GM23338 (cell line): ENCODE measurements at regions not wholly inside any gene's neighbourhood (a gene's known extent, or its start where the extent isn't known, plus 50 kb on each side); places are given as distances from the start of the nearest gene placed in this dataset.

Experiments
- ATAC-seq: fragments of 200-7000 bp; cut with Tn5 transposase; 3 replicates; pipeline ENCODE4 v1.9.1; 2020
- DNase-seq: peaks from one replicate; pipeline ENCODE4 v3.0.0-alpha.2; 2015; ENCODE audit warnings: low spot score
- H2AFZ ChIP-seq: fragments of 200-600 bp; sonication (generic); 2 replicates; pipeline ENCODE4 v1.8.0; 2016; ENCODE audit warnings: antibody characterized with exemption, mild to moderate bottlenecking, moderate library complexity
- H3F3A ChIP-seq: fragments of 200-600 bp; sonication (generic); replicated peaks from 2 replicates; pipeline ENCODE4 v1.8.0; 2017; ENCODE audit warnings: antibody characterized with exemption, mixed run types, low read depth
- H3K27ac ChIP-seq: fragments of 200-600 bp; sonication (generic); 2 replicates; pipeline ENCODE4 v1.6.1; 2016; ENCODE audit warnings: low read depth
- H3K27me3 ChIP-seq: fragments of 200-600 bp; sonication (generic); 2 replicates; pipeline ENCODE4 v1.8.0; 2016; ENCODE audit warnings: mild to moderate bottlenecking, mixed run types, moderate library complexity; ENCODE audit not compliant: insufficient read depth
- H3K36me3 ChIP-seq: fragments of 200-600 bp; sonication (generic); 2 replicates; pipeline ENCODE4 v1.8.0; 2016; ENCODE audit warnings: mild to moderate bottlenecking; ENCODE audit not compliant: insufficient read depth
- H3K4me1 ChIP-seq: fragments of 200-600 bp; sonication (generic); 2 replicates; pipeline ENCODE4 v1.8.0; 2016; ENCODE audit warnings: mild to moderate bottlenecking, moderate library complexity; ENCODE audit not compliant: insufficient read depth
- H3K4me2 ChIP-seq: fragments of 200-600 bp; sonication (generic); 2 replicates; pipeline ENCODE4 v1.7.1; 2017; ENCODE audit warnings: mixed run types
- H3K4me3 ChIP-seq: fragments of 200-600 bp; sonication (generic); 2 replicates; pipeline ENCODE4 v1.6.1; 2016; ENCODE audit warnings: mixed run types
- H3K79me2 ChIP-seq: fragments of 200-600 bp; sonication (generic); replicated peaks from 2 replicates; pipeline ENCODE4 v1.8.0; 2017; ENCODE audit warnings: mild to moderate bottlenecking; ENCODE audit not compliant: insufficient read depth
- H3K9me2 ChIP-seq: fragments of 200-600 bp; sonication (generic); 2 replicates; pipeline ENCODE4 v1.8.0; 2017; ENCODE audit not compliant: insufficient read depth
- H4K20me1 ChIP-seq: fragments of 200-600 bp; sonication (generic); replicated peaks from 2 replicates; pipeline ENCODE4 v1.8.0; 2017; ENCODE audit warnings: mild to moderate bottlenecking; ENCODE audit not compliant: insufficient read depth
- H3K27ac Mint-ChIP-seq: 2 replicates; pipeline ENCODE4 v1.8.0; 2020; ENCODE audit warnings: inconsistent platforms, mild to moderate bottlenecking, moderate library complexity, mixed read lengths
- H3K27me3 Mint-ChIP-seq: 3 replicates; pipeline ENCODE4 v1.8.0; 2022; ENCODE audit warnings: low read depth, mild to moderate bottlenecking, moderate library complexity, mixed read lengths, inconsistent platforms; ENCODE audit not compliant: insufficient read depth, poor library complexity
- H3K36me3 Mint-ChIP-seq: 3 replicates; pipeline ENCODE4 v1.8.0; 2021; ENCODE audit warnings: low read depth, mild to moderate bottlenecking, inconsistent platforms, moderate library complexity, mixed read lengths
- H3K4me1 Mint-ChIP-seq: 3 replicates; pipeline ENCODE4 v1.8.0; 2020; ENCODE audit warnings: mild to moderate bottlenecking, inconsistent platforms, mixed read lengths
- H3K4me3 Mint-ChIP-seq: 3 replicates; pipeline ENCODE4 v1.8.0; 2021; ENCODE audit warnings: moderate library complexity, mild to moderate bottlenecking, inconsistent platforms, mixed read lengths
- H3K9me3 Mint-ChIP-seq: 3 replicates; pipeline ENCODE4 v1.8.0; 2020; ENCODE audit warnings: moderate library complexity, mild to moderate bottlenecking, inconsistent platforms, mixed read lengths
- CREB1 ChIP-seq: fragments of 250-450 bp; sonication (Bioruptor Pico); IDR thresholded peaks from 2 replicates; pipeline ENCODE4 v1.5.0; 2020; ENCODE audit warnings: low read depth, mild to moderate bottlenecking, moderate library complexity
- CTCF ChIP-seq, 2 experiments: fragments of 200-600 bp in 1 of 2; sonication (generic) in 1 of 2; conservative IDR thresholded peaks; 2 replicates each; pipeline versions ENCODE4 v1.5.1 to v1.6.1; 2016 to 2017; ENCODE audit warnings: antibody characterized with exemption in 2 of 2, low read depth in 2 of 2, mild to moderate bottlenecking in 2 of 2, moderate library complexity in 1 of 2
- EZH2 ChIP-seq: fragments of 200-600 bp; sonication (generic); IDR thresholded peaks from one replicate; pipeline ENCODE4 v1.8.0; 2017; ENCODE audit warnings: antibody characterized with exemption, mild to moderate bottlenecking, low read depth; ENCODE audit not compliant: unreplicated experiment
- EZH2phosphoT487 ChIP-seq: fragments of 200-600 bp; sonication (generic); IDR thresholded peaks from one replicate; pipeline ENCODE4 v1.8.1; 2018; ENCODE audit warnings: antibody characterized with exemption; ENCODE audit not compliant: unreplicated experiment
- POLR2AphosphoS5 ChIP-seq: IDR thresholded peaks from 2 replicates; pipeline ENCODE4 v1.6.1; 2016; ENCODE audit warnings: antibody characterized with exemption, low read depth
- STAT1 ChIP-seq: IDR thresholded peaks from one replicate; pipeline ENCODE4 v1.6.1; 2016; ENCODE audit warnings: antibody characterized with exemption; ENCODE audit not compliant: unreplicated experiment
- ZNF331 ChIP-seq: fragments of 250-450 bp; sonication (Bioruptor Pico); IDR thresholded peaks from 2 replicates; pipeline ENCODE4 v1.5.0; 2020; ENCODE audit warnings: low read depth, mild to moderate bottlenecking, moderate library complexity
- TF ChIP-seq, protein P1 (sequence below): fragments of 250-450 bp; sonication (Bioruptor Pico); IDR thresholded peaks from 2 replicates; pipeline ENCODE4 v1.5.0; 2020; ENCODE audit warnings: mild to moderate bottlenecking, moderate library complexity

GRCh38 chr6:130760006-130760405 is 67.2 kb upstream of the SMLR1 start:
- H3K36me3 Mint-ChIP-seq = peaks cover 5% of the 10 kb centered on the region; the same call in 1 of the 3 replicates
- Histone ChIP-seq H3K79me2 (no peaks in the 10 kb centered on the region), H3F3A (no peaks in the 10 kb centered on the region), H3K4me2 (no peak overlapping the region), H3K36me3 (no peaks in the 10 kb centered on the region), H3K27ac (no peak overlapping the region), H2AFZ (no peak overlapping the region), H3K4me1 (no peaks in the 10 kb centered on the region), H3K9me2 (no peaks in the 10 kb centered on the region), H4K20me1 (no peaks in the 10 kb centered on the region), H3K27me3 (no peaks in the 10 kb centered on the region), H3K4me3 (no peak overlapping the region)
- H3K4me3 Mint-ChIP-seq = no peak overlapping the region
- peaks cover 9% of the 10 kb centered on the region; the same call in 2 of the 3 replicates for H3K9me3 Mint-ChIP-seq
- TF ChIP-seq EZH2phosphoT487 (no peak), CTCF (conservative IDR thresholded peaks at IDR 0.05; ENCODE audit: low read depth in 2 of 2) (peak; percentile 93 to 96)
- peaks cover 2% of the 10 kb centered on the region for H3K27me3 Mint-ChIP-seq
- H3K4me1 Mint-ChIP-seq = no peaks in the 10 kb centered on the region
- peak; percentile 98 for ATAC-seq
- H3K27ac Mint-ChIP-seq = no peak overlapping the region
- DNase-seq = peak; percentile 85

- Histone ChIP-seq H3K4me2 (no peak overlapping the region), H4K20me1 (no peaks in the 10 kb centered on the region), H2AFZ (no peak overlapping the region), H3K27me3 (no peaks in the 10 kb centered on the region), H3F3A (no peaks in the 10 kb centered on the region), H3K27ac (no peak overlapping the region), H3K4me3 (no peak overlapping the region), H3K9me2 (0 out of 2 replicates have a peak, but pooled peaks cover 5% of the 10 kb centered on the region), H3K36me3 (no peaks in the 10 kb centered on the region), H3K79me2 (no peaks in the 10 kb centered on the region), H3K4me1 (no peaks in the 10 kb centered on the region)
- ATAC-seq (no peak), DNase-seq (no peak)
- Mint-ChIP-seq H3K27me3 (peaks cover 2% of the 10 kb centered on the region), H3K9me3 (peaks cover 9% of the 10 kb centered on the region; the same call in 2 of the 3 replicates), H3K36me3 (peaks cover 5% of the 10 kb centered on the region; the same call in 1 of the 3 replicates), H3K4me3 (no peak overlapping the region), H3K27ac (no peak overlapping the region), H3K4me1 (no peaks in the 10 kb centered on the region)
- TF ChIP-seq, protein P1, sequence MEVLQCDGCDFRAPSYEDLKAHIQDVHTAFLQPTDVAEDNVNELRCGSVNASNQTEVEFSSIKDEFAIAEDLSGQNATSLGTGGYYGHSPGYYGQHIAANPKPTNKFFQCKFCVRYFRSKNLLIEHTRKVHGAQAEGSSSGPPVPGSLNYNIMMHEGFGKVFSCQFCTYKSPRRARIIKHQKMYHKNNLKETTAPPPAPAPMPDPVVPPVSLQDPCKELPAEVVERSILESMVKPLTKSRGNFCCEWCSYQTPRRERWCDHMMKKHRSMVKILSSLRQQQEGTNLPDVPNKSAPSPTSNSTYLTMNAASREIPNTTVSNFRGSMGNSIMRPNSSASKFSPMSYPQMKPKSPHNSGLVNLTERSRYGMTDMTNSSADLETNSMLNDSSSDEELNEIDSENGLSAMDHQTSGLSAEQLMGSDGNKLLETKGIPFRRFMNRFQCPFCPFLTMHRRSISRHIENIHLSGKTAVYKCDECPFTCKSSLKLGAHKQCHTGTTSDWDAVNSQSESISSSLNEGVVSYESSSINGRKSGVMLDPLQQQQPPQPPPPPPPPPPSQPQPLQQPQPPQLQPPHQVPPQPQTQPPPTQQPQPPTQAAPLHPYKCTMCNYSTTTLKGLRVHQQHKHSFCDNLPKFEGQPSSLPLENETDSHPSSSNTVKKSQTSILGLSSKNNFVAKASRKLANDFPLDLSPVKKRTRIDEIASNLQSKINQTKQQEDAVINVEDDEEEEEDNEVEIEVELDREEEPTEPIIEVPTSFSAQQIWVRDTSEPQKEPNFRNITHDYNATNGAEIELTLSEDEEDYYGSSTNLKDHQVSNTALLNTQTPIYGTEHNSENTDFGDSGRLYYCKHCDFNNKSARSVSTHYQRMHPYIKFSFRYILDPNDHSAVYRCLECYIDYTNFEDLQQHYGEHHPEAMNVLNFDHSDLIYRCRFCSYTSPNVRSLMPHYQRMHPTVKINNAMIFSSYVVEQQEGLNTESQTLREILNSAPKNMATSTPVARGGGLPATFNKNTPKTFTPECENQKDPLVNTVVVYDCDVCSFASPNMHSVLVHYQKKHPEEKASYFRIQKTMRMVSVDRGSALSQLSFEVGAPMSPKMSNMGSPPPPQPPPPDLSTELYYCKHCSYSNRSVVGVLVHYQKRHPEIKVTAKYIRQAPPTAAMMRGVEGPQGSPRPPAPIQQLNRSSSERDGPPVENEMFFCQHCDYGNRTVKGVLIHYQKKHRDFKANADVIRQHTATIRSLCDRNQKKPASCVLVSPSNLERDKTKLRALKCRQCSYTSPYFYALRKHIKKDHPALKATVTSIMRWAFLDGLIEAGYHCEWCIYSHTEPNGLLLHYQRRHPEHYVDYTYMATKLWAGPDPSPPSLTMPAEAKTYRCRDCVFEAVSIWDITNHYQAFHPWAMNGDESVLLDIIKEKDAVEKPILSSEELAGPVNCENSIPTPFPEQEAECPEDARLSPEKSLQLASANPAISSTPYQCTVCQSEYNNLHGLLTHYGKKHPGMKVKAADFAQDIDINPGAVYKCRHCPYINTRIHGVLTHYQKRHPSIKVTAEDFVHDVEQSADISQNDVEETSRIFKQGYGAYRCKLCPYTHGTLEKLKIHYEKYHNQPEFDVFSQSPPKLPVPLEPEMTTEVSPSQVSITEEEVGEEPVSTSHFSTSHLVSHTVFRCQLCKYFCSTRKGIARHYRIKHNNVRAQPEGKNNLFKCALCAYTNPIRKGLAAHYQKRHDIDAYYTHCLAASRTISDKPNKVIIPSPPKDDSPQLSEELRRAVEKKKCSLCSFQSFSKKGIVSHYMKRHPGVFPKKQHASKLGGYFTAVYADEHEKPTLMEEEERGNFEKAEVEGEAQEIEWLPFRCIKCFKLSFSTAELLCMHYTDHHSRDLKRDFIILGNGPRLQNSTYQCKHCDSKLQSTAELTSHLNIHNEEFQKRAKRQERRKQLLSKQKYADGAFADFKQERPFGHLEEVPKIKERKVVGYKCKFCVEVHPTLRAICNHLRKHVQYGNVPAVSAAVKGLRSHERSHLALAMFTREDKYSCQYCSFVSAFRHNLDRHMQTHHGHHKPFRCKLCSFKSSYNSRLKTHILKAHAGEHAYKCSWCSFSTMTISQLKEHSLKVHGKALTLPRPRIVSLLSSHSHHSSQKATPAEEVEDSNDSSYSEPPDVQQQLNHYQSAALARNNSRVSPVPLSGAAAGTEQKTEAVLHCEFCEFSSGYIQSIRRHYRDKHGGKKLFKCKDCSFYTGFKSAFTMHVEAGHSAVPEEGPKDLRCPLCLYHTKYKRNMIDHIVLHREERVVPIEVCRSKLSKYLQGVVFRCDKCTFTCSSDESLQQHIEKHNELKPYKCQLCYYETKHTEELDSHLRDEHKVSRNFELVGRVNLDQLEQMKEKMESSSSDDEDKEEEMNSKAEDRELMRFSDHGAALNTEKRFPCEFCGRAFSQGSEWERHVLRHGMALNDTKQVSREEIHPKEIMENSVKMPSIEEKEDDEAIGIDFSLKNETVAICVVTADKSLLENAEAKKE (CRISPR knock-in tag) = no peak
- no peak for TF ChIP-seq CTCF (conservative IDR thresholded peaks at IDR 0.05; ENCODE audit: low read depth in 2 of 2)
- TF ChIP-seq ZNF331 = no peak
- no peak for TF ChIP-seq POLR2AphosphoS5
- no peak for TF ChIP-seq STAT1
- no peak for TF ChIP-seq CREB1 (CRISPR knock-in tag)
- no peak for TF ChIP-seq EZH2
Measured at GRCh38 chr6:130761286-130761685, 65.9 kb upstream of the SMLR1 start.
